ENCODE measurements at regions not wholly inside any gene's neighbourhood (a gene's known extent, or its start where the extent isn't known, plus 50 kb on each side); places are given as distances from the start of the nearest gene placed in this dataset.

- TF ChIP-seq CTCF (IDR thresholded peaks at IDR 0.05): no peak
- TF ChIP-seq POLR2A (IDR thresholded peaks at IDR 0.05): no peak
- TF ChIP-seq EP300 (IDR thresholded peaks at IDR 0.05): no peak
Observed at GRCh38 chr11:80194016-80194415, 753.2 kb upstream of the TENM4 start.
